ENCODE measurements at regions not wholly inside any gene's neighbourhood (a gene's known extent, or its start where the extent isn't known, plus 50 kb on each side); places are given as distances from the start of the nearest gene placed in this dataset.

- FAIRE-seq, result no peak
Measured at GRCh38 chr5:27308153-27308552, 269.8 kb upstream of the CDH9 start.

GRCh38 chr5:27290172-27290571 is 251.8 kb upstream of the CDH9 start:
- DNase-seq (ENCODE audit: low spot score in 2 of 2) (no peak), FAIRE-seq (no peak)

More at GRCh38 chr5:27308153-27308552, 269.8 kb upstream of the CDH9 start:
- no peak for DNase-seq (ENCODE audit: low spot score in 2 of 2)

- FAIRE-seq, result no peak
Measured at GRCh38 chr5:27276119-27276518, 237.7 kb upstream of the CDH9 start.

GRCh38 chr5:27275345-27275744 is 237.0 kb upstream of the CDH9 start:
- no peak for FAIRE-seq
- DNase-seq (ENCODE audit: low spot score in 2 of 2), result no peak

More at GRCh38 chr5:27276119-27276518, 237.7 kb upstream of the CDH9 start:
- no peak for DNase-seq (ENCODE audit: low spot score in 2 of 2)

- DNase-seq (ENCODE audit: low spot score in 2 of 2) (no peak), FAIRE-seq (no peak)
Measured at GRCh38 chr5:27269766-27270165, 231.4 kb upstream of the CDH9 start.

GRCh38 chr5:27267209-27267824 is 228.9 kb upstream of the CDH9 start:
- FAIRE-seq (no peak), DNase-seq (ENCODE audit: low spot score in 2 of 2) (no peak)

GRCh38 chr5:27266184-27266583 is 227.8 kb upstream of the CDH9 start:
- DNase-seq (ENCODE audit: low spot score in 2 of 2) (no peak), FAIRE-seq (no peak)

GRCh38 chr5:27257696-27258095 is 219.3 kb upstream of the CDH9 start:
- no peak for DNase-seq (ENCODE audit: low spot score in 2 of 2)
- FAIRE-seq, result no peak

- no peak for DNase-seq (ENCODE audit: low spot score in 2 of 2)
- no peak for FAIRE-seq
Measured at GRCh38 chr5:27252911-27253310, 214.5 kb upstream of the CDH9 start.

GRCh38 chr5:27242258-27242626 is 203.9 kb upstream of the CDH9 start:
- DNase-seq (ENCODE audit: low spot score in 2 of 2) (no peak), FAIRE-seq (no peak)

GRCh38 chr5:27241564-27242257 is 203.3 kb upstream of the CDH9 start:
- DNase-seq (ENCODE audit: low spot score in 2 of 2) (no peak), FAIRE-seq (no peak)

- no peak for FAIRE-seq
- no peak for DNase-seq (ENCODE audit: low spot score in 2 of 2)
Measured at GRCh38 chr5:27240791-27241190, 202.4 kb upstream of the CDH9 start.

GRCh38 chr5:27234916-27235315 is 196.5 kb upstream of the CDH9 start:
- FAIRE-seq (no peak), DNase-seq (ENCODE audit: low spot score in 2 of 2) (no peak)

GRCh38 chr5:27221410-27221809 is 183.0 kb upstream of the CDH9 start:
- DNase-seq (ENCODE audit: low spot score in 2 of 2), result no peak
- FAIRE-seq, result peak; percentile 94

GRCh38 chr5:27220752-27221151 is 182.4 kb upstream of the CDH9 start:
- FAIRE-seq, result no peak

GRCh38 chr5:27217977-27218376 is 179.6 kb upstream of the CDH9 start:
- FAIRE-seq (no peak), DNase-seq (ENCODE audit: low spot score in 2 of 2) (no peak)

More at GRCh38 chr5:27220752-27221151, 182.4 kb upstream of the CDH9 start:
- DNase-seq (ENCODE audit: low spot score in 2 of 2), result no peak

GRCh38 chr5:27217155-27217956 is 179.0 kb upstream of the CDH9 start:
- no peak for DNase-seq (ENCODE audit: low spot score in 2 of 2)
- no peak for FAIRE-seq

- DNase-seq (ENCODE audit: low spot score in 2 of 2) (no peak), FAIRE-seq (no peak)
Measured at GRCh38 chr5:27216367-27216950, 178.1 kb upstream of the CDH9 start.

GRCh38 chr5:27208051-27208450 is 169.7 kb upstream of the CDH9 start:
- FAIRE-seq (no peak), DNase-seq (ENCODE audit: low spot score in 2 of 2) (no peak)

- DNase-seq (ENCODE audit: low spot score in 2 of 2), result no peak
- no peak for FAIRE-seq
Measured at GRCh38 chr5:27191786-27192510, 153.6 kb upstream of the CDH9 start.

Measured in frontal cortex (tissue), 3 donors.